HG03378 (cell line): ENCODE measurements at regions not wholly inside any gene's neighbourhood (a gene's known extent, or its start where the extent isn't known, plus 50 kb on each side); places are given as distances from the start of the nearest gene placed in this dataset.
A peak's percentile ranks its signal among the peaks of the same experiment; 100 is the strongest.
"Not testable (repeated sequence)": the region's sequence is repeated elsewhere in the genome, so short reads cannot be mapped to it uniquely, and the experiment has no call there.

Source experiments
- ATAC-seq: cut with Tn5 transposase; IDR thresholded peaks from one replicate; pipeline ENCODE4 v1.9.1; 2021; ENCODE audit warnings: mild to moderate bottlenecking, moderate library complexity; ENCODE audit not compliant: unreplicated experiment

DNA sequence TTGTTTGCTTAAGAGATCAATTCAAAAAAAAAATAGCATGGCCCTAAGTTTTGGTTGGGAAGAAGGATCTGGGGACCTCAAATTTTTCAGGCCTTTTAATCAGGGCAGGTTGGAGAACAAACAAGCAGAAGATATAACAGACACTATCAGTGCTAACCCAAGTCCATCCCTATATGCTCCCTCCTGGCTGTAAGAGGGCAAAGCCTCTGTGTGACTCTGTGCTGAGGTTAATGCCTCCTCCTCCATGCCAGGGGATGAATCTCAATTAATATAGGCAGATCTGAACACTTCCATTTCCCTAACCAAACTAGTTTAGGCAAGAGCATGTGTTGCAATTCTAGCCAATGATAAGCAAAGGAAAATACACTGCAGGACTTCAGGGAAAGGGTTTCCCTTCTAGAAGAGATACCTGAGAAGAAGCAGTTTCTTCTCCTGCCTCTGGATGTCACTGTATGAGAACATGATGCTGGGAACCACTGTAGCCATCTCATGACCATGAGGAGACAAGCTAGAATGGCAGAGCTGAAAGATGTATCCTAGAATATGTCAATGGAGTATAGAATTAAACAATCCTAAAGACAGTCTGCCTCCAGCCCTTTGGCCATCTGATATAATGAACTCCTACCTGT is 76.0 kb downstream of the CHD9NB start:
- ATAC-seq = peak; percentile 60

DNA sequence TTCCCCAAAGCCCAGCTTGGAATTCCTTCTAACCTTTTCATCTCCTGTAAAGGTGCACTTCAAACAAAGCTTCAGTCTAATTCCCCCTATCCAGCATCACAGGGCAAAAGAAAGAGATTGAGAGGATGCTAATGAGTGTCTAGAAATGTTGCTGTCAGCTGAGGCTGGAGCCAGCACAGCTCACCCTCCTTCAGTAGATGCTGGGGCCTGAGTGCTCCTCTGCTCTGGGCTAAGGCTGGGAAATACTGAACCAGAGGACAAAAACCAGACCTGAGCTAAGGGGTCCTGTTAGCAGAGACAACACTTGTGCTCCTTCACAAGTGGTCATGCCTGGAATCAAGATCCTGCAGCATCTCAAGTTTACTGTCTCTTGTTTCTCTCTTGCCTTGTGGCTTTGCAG is 85.0 kb downstream of the CHD9NB start:
- ATAC-seq = no peak

DNA sequence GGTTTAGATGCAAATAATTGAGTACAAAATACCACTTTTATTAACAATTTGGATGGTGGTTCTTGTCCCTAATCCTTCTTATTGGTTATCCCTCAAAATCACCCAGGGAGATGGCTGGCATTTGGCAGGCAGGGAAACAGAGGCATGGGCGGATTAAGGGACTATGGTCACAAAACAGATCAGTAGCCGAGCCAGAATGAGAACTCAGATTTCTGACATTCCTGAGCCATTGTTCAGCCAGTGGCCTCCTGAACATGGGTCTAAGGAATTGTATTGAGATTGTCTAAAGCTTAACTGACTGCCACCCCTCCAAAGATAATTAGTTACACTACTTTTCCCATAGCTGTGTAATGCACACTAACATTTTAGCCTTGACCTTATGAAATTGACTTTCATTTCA is 88.4 kb downstream of the CHD9NB start:
- no peak for ATAC-seq

DNA sequence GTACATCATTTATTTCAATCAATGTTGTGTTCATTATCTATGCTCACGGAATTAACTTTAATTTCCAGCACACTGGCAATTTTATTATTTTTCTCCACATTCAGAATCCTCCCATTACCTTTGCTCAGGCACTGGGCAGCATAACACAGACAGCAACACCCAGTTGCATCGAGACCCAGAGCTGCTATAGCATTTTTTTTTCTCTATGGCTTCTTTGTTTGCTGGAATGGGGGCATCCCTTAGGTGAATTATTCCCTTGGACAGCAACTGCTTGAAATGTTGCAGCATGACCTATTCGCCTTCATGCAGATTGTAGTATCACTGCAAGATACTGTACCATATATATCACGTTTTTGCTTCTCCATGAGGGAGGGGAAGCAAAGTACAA is 88.8 kb downstream of the CHD9NB start:
- no peak for ATAC-seq

DNA sequence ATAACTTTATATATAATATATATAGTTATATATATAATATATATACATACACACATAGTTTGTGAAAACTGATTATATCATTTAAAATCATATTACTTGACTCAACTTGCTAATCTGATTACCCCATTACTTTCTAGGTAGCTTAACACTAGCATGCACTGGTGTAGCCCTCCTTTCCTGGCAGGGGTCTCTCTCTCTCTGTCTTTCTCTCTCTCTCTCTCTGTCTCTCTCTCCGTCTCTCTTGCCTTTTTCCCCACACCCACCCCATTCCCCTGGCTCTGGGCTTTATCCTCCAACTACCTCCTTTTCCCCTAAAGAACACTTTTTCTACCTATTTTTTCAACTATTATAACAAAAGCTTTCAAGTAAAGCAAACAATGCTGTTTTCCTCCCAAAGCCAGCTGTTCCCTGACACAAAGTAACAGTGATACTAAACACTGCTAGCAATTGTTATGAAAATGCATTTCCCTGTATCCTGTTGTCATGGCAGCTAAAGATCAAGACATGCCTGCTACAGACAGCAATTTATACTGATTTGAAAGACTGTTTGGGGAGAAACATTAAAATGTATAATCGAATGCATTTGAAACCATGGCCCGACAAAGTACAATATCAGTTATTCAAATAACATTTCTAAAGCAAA is 89.4 kb downstream of the CHD9NB start:
- ATAC-seq = no peak

DNA sequence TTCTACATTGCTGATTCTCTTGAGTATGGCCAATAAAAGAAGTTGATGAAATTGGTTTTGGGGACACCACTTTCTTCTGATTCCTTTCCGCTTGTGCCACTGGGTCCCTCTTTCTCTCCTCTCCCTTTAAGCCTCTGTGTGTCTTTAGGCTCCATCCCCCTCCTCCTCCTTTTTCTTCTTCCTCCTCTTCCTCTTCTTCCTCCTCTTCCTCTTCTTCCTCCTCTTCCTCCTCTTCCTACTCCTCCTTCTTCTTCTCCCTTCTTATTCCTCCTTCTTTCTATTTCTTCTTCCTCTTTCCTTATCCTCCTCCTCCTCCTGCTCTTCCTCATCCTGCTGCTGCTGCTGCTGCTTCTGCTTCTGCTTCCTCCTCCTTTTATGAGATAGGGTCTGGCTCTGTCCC is 93.7 kb downstream of the CHD9NB start:
- ATAC-seq = no peak

DNA sequence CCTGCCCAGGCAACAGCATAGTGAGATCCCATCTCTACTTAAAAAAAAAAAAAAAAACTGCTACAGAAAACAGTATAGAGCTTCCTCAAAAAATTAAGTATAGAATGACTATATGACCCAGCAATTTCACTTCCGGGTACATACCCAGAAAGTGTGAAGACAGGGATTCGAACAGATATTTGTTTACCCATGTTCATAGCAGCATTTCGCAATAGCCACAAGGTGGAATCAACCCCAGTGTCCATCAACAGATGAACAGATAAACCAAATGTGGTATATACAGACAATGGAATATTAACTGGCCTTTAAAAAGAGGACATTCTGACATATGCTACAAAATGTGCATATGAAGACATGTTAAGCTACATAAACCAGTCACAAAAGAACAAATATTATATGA is 95.5 kb downstream of the CHD9NB start:
- no peak for ATAC-seq

DNA sequence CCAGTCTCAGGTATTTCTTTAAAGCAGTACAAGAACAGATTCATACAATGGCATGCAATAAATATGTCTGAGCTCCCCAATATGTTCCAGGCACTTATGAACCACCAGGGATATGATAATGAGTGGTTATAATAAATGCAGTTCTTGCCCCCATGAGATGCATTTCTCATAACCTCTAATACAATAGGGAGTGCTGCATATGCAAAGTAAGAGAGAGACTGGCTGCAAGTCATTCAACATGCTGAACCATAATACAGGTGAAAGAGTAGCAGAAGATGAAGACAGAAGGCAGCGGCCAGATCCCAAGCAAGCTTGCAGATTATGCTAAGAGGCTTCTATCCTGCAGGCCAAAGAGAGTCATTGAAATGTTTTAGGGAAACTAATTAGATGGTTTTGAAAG is 96.7 kb downstream of the CHD9NB start:
- no peak for ATAC-seq

DNA sequence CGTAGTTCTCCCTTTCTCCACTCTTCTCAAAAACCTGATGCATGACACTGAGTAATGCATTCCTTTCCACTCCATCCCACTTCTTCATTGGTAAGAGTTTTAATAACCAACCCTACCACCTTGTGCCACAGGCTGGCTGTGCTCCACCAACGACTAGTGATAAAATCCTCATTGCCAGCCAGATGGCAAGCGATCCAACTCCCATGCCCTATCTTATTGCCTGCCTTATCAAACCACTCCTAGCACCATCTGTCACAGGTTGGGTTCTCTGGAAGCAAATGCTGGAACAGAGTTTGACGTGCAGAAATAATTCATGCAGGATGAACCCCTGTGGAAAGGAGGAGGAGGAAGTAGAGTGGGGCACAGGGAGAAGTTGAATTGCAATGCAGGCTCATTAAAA is 99.5 kb downstream of the CHD9NB start:
- ATAC-seq = no peak

DNA sequence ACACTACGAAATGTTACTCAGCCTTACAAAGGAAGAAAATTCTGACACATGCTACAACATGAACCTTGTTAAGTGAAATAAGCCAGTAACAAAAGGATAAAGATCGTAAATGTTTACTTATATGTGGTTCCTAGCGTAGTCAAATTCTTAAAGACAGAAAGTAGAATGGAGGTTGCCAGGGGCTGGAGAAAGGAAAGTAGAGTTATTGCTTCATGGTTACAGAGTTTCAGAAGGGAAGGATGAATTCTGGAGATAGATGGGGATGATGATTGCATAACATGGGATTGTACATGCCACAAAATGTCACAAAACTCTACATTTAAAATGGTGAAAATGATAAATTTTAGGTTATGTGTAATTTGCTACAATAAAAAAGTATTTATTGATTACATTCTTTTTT is 103.8 kb downstream of the CHD9NB start:
- ATAC-seq = no peak

DNA sequence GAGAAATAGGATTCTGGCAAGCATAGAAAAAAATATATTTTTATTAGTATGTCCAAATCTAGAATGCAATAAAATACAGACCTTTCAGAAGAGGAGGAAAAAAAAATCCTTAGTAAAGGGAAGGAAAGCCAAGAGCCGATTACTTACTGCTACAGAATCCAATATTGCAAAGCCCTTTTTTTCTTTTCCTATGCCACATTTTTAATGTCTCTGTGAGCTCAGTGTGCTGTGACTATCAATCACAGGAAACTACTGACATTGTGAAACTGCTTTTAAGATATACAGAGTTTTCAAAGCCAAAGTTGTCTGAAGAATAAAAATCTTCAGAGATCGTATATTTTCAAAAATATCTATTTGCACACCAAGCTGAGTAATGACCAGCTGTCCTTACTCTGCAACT is 120.4 kb downstream of the CHD9NB start:
- no peak for ATAC-seq

DNA sequence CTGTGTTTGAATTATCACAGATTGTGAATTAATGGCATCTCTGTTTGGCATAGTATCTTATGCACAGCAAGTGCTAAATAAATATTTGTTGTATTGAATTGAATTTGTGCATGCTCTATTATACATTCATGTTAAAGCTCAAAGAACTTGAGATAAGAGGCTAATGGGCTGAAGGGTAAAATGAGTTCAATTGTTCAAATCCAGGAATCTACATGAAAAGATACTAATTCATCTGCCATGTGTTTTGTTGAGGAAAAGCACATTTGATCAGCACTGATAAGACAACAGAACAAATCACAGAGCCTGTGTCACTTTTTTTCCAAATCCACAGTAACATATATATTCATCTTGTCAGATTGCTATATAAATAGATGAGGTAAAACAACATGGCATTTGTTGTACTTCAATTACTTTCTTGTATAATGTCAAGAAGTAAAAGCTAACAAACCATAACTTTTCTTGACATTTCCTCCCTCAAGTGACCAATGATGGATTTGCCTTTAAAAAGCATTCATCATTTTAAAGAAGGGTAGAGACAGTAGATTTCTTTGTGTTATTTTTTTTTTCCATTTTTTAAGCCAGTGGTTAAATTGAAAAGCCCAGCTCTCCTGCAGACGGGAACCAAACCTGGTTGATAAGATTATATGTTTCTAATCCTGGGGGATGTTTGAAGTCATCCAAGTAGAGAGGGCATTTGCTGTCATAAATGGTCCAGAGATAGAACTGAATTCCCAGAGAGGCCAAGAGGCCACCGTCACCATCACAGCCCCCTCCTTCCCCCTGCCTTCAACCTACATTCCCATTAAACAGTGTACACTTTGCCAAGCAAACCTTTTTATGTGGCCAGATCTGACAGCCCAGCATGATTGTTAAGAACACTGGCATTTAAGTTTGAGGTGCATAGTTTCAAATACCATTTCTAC is 123.0 kb downstream of the CHD9NB start:
- ATAC-seq = no peak

DNA sequence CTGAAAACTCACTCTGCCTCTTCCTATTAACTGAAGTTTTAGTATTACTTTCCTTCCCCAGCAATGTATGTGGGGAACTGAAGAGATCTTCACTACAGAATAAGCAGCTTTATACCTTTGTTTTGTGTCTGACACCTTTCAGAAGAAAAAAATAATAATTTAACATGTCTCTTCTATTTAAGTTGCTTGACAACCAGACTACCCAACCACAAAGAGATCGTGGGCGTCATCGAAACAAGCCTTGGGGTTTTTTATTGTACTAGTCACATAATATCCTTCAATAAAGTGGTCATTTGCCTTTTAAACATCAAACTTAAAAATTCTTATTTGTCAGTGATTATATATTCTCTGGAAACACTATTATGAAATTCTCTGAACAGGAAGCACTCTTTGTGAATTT is 123.7 kb downstream of the CHD9NB start:
- no peak for ATAC-seq

DNA sequence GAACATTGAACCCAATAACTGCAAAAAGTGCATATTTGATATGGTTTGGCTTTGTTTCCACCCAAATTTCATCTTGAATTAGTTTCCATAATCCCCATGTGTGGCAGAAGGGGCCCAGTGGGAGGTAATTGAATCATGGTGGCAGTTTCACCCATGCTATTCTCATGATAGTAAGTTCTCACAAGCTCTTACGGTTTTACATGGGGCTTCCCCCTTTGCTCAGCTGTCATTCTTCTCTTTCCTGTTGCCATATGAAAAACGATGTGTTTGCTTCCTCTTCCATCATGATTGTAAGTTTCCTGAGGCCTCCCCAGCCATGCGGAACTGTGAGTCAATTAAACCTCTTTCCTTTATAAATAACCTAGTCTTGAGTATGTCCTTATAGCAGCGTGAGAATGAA is 127.6 kb downstream of the CHD9NB start:
- no peak for ATAC-seq

DNA sequence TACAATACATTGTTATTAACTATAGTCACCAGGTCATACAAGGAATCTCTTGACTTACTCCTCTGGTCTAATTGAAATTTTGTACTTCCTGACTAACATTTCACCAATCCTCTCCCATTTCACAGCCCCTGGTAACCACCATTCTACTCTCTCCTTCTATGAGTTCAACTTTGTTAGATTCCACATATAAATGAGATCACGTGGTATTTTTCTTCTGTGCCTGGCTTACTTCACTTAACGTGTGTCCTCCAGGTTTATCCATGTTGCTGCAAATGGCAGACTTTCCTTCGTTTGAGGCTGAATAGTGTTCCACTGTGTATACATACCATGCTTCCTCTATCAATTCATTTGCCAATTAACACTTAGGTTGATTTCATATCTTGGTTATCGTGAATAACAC is 128.5 kb downstream of the CHD9NB start:
- ATAC-seq = no peak

DNA sequence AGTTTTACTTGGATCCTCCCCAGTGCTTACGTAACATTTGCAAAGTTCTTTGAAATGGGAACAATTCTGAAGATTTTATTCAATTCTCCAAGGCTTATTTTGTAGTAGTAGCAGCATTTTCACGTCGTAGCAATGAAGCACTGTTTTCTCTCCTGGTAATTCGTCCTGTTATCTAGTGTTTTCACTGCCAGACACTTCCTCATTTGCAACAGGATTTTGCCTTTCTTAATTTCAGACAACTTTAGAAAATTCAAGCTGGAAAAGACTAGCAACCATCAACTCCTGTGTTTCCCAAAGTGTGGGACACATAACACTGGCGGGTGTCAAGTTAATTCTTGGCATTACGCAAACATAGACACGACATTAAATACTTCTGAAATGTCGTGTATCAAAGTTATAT is 131.6 kb downstream of the CHD9NB start:
- ATAC-seq = no peak

DNA sequence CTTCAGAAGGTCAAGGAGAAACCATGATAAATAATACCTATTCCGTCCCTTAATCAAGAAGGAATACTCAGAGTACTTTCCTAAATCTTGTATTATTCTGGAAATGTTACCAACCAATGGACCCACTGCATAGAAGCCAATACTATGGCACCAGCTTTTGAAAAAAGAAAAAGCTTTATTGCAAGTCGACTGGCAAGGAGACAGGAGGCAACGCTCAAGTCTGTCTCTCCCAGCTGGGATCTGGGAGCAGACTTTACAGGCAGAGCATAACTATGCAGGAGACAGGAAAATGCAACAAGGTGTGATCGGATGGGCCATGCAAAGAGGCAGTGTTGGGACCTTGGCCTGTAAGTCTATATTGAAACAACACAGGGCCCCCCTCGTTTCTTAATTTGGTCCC is 132.4 kb downstream of the CHD9NB start:
- no peak for ATAC-seq

DNA sequence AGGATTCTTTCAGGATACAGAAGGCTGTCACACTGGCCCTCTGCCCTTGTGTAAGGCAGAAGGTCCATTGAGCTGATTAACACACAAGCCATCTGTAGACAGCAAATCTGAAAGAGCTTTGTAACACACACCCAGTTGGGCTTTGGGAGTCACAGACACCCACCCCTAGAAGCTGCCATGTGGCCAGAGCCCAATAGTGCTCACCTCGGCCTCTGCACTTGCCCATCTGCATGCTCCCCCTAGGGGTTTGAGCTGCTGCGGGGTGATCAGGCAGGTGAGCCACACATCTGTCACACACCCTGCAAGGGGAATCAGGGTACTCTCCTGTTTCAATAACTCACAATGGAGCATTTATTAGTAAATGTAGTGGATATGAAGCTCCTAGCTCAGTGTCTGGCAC is 138.3 kb downstream of the CHD9NB start:
- ATAC-seq = no peak

DNA sequence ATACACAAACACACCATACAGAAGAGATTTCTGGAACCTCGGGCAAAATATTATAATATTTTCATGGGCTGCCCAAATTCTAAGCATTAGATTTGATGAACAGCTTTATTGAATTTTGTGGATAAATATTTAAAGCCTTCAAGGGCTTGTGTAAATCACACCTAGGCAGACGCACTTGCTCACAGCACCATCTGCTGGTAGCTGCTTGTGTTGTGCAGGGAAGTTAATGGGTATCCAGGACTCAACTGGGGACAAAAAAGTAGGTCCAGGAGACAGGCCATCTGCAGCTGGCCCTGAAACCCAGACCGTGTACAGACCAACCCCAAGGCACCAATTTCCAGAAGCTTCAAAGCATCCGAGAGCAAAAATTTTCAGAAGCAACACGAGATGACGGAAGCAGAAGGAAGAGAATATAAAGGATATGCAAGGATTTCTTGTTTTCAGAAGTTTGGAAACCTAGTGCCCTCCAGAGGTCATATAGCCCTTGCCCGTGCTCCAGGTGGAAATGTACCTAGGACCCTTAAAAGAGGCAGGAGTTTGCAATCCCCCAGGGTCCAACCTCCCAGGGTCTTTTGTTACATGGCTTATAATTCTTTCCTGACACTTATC is 140.0 kb downstream of the CHD9NB start:
- ATAC-seq = peak; percentile 75

DNA sequence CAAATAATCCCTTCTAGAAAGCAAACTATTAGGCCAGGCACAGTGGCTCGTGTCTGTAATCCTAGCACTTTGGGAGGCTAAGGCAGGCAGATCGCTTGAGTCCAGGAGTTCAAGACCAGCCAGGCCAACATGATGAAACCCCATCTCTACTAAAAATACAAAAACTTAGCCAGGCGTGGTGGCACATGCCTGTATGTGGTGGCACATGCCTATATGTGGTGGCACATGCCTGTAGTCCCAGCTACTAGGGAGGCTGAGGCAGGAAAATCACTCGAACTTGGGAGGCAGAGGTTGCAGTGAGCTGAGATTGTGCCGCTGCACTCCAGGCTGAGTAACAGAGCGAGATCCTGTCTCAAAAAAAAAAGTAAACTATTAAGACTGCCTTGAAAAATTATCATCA is 144.6 kb downstream of the CHD9NB start:
- not testable (repeated sequence) for ATAC-seq

DNA sequence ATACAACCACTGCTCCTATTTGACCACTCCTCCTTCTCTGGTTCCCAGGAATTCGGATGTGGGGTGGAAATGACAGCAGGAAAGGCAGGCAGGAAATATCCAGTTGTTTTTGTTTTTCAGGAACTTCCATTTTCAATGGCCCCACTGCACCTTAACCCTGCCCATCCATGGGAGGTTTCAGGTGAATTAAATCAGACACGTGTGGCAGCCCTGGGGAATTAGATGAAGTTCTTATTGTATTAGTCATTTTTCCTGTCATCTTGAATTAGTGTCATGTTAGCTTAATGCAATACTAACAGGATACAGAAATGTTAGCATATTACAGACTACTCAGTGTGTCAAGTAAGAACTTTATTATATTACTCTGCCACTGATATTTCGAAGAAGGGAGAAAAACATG is 146.4 kb downstream of the CHD9NB start:
- no peak for ATAC-seq
